Mesothelial cell of epicardium (in vitro differentiated cells): ENCODE measurements at regions not wholly inside any gene's neighbourhood (a gene's known extent, or its start where the extent isn't known, plus 50 kb on each side); places are given as distances from the start of the nearest gene placed in this dataset.

Source experiments
- DNase-seq, 2 experiments: peaks; one replicate each; pipeline ENCODE4 v3.0.0; 2021; ENCODE audit warnings: low spot score in 2 of 2; ENCODE audit not compliant: unreplicated experiment in 2 of 2
- H3K27ac Mint-ChIP-seq: 2 replicates; pipeline ENCODE4 v1.8.0; 2021; ENCODE audit warnings: mixed read lengths
- H3K27me3 Mint-ChIP-seq: 2 replicates; pipeline ENCODE4 v1.8.0; 2021; ENCODE audit warnings: low read depth, mixed read lengths
- H3K36me3 Mint-ChIP-seq: 2 replicates; pipeline ENCODE4 v1.8.0; 2021; ENCODE audit warnings: mixed read lengths
- H3K4me1 Mint-ChIP-seq: 2 replicates; pipeline ENCODE4 v1.8.0; 2021; ENCODE audit warnings: mixed read lengths
- H3K4me3 Mint-ChIP-seq: 2 replicates; pipeline ENCODE4 v1.8.0; 2021; ENCODE audit warnings: mild to moderate bottlenecking, moderate library complexity, mixed read lengths
- H3K9me3 Mint-ChIP-seq: 2 replicates; pipeline ENCODE4 v1.8.0; 2021; ENCODE audit warnings: mixed read lengths
- TF ChIP-seq, protein P1 (sequence below): fragments of 200-600 bp; sonication (generic); IDR thresholded peaks from one replicate; pipeline ENCODE4 v1.5.0; 2021; ENCODE audit warnings: antibody characterized with exemption; ENCODE audit not compliant: unreplicated experiment

DNA sequence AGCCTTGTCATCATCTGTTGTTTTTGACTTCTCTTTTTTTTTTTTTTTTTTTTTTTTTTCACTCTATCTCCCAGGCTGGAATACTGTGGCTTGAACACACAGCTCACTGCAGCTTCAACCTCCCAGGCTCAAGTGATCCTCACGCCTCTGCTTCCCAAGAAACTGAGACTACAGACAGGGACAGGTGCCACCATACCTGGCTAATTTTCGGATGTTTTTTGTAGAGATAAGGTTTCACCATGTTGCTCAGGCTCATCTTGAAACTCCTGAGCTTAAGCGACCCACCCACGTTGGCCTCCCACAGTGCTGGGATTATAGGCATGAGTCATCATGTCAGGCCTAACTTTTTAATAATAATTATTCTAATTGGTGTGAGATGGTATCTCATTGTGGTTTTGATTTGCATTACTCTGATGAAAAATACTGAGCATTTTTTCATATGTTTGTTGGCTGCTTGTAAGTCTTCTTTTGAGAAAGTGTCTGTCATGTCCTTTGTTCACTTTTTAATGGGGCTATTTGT is 51.3 kb upstream of the OR9G4 start:
- TF ChIP-seq, protein P1, sequence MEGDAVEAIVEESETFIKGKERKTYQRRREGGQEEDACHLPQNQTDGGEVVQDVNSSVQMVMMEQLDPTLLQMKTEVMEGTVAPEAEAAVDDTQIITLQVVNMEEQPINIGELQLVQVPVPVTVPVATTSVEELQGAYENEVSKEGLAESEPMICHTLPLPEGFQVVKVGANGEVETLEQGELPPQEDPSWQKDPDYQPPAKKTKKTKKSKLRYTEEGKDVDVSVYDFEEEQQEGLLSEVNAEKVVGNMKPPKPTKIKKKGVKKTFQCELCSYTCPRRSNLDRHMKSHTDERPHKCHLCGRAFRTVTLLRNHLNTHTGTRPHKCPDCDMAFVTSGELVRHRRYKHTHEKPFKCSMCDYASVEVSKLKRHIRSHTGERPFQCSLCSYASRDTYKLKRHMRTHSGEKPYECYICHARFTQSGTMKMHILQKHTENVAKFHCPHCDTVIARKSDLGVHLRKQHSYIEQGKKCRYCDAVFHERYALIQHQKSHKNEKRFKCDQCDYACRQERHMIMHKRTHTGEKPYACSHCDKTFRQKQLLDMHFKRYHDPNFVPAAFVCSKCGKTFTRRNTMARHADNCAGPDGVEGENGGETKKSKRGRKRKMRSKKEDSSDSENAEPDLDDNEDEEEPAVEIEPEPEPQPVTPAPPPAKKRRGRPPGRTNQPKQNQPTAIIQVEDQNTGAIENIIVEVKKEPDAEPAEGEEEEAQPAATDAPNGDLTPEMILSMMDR = no peak
- peaks cover 16% of the 10 kb centered on the region for H3K9me3 Mint-ChIP-seq
- no peaks in the 10 kb centered on the region for H3K4me1 Mint-ChIP-seq
- no peaks in the 10 kb centered on the region for H3K27me3 Mint-ChIP-seq
- no peak for DNase-seq
- no peaks in the 10 kb centered on the region for H3K36me3 Mint-ChIP-seq
- H3K27ac Mint-ChIP-seq = no peak overlapping the region
- H3K4me3 Mint-ChIP-seq = no peak overlapping the region
